Midbrain (tissue), 1 donor: ENCODE measurements at regions not wholly inside any gene's neighbourhood (a gene's known extent, or its start where the extent isn't known, plus 50 kb on each side); places are given as distances from the start of the nearest gene placed in this dataset.
"Not testable (repeated sequence)": the region's sequence is repeated elsewhere in the genome, so short reads cannot be mapped to it uniquely, and the experiment has no call there.

Source experiments
- DNase-seq: peaks from one replicate; lab custom pipeline; 2025; lab: John Stamatoyannopoulos, UW

DNA sequence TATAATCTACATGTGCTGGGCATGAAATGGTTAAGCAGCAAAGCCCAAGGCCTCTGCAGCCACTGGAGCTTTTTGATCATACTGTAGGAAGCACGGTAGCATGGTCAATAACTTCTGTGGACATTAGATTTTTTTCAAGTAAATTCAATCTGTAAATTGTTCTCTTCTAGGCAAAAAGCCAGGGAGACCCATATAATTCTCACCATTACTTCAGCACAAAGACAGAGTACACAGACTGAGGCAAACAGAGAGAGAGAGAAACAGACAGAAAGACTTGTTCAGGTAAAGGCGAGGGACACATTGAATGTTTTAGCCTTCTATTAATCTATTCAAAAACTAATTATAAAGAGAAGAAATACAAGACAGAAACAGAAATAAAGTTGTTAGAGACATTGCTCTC is 349.4 kb downstream of the RFC3 start:
- no peak for DNase-seq

DNA sequence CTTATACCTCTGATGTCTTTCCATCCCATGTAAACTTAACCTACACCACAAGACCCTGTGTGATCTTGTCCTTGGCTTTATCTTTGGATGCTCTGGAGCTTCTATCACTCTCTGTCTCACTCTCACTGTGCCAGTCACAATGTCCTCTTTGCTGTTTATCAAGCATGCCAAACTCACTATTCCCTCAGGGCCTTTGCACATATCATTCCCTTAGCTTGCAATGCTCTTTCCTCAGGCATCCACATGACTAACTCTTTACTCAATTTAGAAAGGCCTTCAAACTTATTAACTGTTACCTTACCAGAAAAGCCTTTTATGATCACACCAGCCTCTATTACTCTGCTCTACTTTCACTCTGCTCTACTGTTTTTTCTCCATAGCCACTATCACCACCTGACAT is 354.1 kb downstream of the RFC3 start:
- DNase-seq = no peak

DNA sequence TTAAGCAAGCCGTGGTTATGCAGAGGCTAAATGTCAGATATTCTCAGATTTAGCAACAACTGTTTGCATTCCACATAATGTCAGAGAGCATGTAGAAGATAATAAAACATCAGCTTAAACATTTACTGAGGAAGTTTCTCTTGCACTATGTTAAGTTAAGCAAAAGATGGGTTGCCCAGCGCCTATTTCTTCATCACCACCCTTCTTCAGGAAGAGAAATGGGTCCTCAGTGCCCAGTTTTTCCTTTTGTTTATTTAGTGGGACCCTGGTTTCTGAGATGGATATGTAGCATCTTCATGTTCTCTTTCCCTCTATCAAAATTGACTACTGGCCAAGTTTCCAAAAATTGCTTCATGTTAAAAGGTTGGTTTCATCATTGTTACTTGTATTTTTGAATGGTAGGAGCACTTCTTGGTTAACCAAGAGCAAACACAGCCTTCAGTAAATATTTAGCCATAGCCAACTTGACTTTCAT is 356.8 kb downstream of the RFC3 start:
- no peak for DNase-seq

DNA sequence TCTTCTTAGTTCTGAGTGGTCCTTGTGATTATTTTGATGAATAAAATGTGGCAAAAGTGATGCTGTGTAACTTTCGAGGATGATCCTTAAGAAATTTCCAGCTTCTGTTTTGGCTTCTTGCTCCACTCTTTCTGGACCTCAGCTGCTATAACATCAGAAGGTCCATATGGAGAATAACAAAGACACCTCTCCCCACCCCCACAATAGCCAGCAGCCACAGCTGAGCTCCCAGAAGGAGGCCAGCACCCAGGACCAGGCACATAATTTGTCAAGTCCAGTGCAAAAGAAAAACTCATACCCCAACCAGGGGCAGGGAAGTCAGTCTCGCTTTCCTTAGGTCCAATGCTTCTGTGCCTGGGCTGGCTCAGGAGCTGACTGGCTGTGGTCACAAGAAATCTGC is 357.6 kb downstream of the RFC3 start:
- DNase-seq = no peak

DNA sequence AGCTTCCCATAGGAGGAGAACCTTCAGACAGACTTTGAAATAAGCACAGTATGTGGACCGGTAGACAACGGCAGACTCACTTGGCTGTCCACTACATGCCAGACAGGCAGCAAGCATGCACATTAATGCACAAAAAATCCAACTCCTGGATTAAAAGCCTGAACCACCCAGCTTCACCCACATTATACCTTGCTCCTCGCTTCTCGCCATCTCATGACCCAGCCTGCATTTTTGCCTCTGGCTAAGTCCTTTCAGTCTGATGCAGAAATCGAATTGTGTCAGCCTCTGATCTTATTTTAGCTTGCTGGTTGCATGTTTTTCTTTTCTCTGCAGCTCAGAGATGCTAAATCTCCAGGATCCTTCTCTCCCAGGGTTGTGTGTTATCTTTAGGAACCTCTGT is 358.7 kb downstream of the RFC3 start:
- DNase-seq = no peak

DNA sequence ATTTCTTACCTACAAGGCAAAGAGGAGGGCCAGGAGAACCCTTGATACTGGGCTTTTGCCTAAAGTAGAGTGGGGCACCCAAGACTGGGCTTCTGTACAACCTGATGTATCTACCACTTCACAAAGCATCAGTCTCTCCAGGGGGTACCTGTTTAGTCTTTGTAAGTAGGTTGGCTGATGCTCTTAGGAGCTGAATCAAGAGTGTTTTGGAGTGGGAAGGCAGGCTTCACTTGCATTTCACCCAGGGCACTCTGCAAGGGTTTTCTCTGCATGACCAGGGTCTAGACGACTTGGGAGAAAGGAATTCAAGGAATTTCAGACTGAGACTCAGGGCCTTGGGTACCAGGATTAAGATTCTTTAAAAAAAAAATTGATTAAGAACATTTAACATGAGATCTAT is 361.5 kb downstream of the RFC3 start:
- DNase-seq = no peak

DNA sequence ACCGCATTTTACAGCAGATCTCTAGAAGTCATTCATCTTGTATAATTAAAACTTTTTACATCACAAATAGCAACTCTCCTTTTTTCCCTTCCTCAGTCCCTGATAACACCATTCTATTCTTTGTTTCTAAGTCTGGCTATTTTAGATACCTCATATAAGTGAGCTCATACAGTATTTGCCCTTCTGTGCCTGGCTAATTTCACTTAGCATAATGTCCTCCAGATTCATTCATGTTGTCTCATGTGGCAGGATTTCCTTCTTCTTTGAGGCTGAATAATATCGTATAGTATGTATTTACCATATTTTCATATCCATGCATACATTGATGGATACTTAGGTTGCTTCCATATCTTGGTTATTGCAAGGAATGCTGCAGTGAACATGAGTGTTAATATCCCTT is 362.0 kb downstream of the RFC3 start:
- DNase-seq = no peak

DNA sequence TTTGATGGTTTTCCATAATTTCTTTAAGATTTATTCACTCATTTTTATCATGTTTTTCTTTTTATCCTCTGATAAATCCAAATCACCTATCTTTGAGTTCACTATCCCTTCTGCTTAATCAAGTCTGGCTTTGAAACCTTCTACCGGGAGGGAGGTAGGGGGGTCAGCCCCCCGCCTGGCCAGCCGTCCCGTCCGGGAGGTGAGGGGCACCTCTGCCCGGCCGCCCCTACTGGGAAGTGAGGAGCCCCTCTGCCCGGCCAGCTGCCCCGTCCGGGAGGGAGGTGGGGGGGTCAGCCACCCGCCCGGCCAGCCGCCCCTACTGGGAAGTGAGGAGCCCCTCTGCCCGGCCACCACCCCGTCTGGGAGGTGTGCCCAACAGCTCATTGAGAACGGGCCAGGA is 363.3 kb downstream of the RFC3 start:
- not testable (repeated sequence) for DNase-seq

DNA sequence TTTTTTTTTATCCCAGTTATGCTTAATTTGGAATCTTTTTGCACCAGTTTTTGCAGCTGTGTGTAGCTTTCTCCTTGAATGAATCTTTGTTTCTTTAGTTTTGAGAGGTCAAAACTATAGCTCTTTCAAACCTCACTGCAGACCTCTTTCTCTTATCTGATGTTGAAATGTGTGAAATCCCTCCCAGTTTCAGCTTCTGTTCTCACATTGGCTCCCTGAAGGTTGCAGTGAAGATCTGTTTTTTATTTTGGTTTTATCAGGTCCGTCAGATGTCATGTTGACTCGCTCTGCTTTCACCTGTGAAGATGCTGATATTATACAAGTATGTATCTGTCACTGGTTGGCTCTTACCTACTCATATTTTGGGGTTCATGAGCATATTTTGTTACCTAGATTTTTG is 372.0 kb downstream of the RFC3 start:
- DNase-seq = no peak

DNA sequence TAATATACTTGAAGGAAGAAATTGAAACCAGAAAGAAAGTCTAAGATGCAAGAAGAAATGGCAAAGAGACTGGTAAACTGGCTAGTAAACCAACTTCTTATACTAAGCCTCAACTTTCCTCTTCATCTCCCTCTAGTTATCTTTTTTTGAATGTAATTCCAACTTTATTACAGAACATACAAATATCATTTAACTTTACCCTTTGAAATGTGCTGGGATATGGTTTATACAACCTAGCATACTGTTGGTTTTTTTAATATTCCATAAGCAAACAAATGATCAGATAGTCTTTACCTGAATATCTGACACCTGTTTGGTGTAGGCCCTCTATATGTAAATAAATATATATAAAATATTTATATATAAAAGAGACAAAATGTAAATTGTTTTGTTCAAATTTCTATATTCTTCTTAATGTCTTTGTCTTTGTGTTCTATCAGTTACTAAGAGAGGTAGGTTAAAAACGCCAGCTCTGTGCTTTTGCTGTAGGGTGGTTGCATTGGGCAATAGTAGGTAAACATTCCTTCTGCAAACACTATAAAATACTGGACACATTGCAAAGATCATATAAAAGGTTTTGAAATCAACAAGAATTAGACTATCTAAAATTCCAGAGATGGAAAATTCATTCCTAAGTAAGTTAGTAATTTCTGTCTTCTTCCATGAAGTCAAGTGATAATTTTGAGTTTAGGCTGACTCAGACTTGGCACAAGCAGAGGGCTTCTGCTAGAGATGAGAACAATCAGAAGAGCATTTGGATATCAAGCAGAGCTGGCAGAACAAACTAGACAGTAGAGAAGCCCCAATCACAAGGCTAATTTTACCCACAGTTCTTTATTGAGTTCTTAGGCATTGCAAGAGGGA is 383.3 kb downstream of the RFC3 start:
- DNase-seq = no peak

DNA sequence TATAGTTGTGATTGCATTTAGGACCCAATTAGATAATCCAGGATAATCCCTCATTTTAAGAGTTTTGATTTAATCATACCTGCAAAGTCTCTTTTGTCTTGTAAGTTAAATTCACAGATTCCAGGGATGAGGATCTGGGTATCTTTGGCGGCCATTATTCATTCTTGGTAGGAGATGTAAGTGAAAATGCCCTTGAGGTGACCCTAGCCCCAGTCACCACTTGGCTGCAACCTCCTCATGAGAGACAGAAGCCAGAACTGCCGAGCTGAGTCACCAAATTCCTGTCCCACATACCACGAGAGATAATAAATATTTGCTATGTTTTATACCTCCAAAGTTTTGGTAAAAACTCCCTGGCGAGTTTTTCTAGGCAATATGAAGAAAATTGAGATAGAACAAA is 389.4 kb downstream of the RFC3 start:
- no peak for DNase-seq

DNA sequence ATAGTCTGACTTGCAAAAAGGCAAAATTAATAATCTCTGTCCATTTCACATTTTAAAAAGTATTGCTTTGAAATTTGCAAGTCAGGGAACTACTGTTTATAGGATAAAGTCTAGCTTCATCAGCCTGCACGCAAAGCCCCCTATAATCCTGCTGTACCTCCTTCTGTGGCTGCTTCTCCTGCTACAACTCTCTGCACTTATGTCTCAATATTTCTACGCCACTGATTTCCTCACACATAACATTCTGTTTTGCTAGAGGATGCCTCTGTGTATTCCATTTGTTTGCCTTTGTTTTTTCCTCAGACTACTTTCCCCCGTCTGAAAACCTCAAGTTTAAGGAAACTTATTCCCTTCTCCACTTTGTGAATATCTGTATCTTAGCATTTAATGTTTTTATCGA is 389.9 kb downstream of the RFC3 start:
- no peak for DNase-seq

DNA sequence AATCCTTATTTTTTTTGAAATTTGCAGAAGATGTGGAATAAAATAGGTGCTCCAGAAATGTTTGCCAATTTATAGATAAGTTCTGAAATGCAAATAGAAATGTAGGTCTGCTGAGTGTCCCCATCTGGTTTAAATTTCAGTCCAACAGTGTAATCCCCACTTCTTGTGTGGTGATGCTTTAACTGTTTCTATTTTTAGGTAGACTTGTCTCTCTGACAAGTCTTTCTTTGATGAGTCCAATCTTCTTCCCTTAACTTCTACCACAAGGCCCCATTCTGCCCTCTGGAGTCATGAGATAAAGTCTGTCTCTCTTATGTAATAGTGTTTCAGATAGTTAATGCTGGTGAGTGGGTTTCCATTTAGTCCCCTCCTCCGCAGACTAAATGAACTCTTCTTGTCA is 390.4 kb downstream of the RFC3 start:
- no peak for DNase-seq

DNA sequence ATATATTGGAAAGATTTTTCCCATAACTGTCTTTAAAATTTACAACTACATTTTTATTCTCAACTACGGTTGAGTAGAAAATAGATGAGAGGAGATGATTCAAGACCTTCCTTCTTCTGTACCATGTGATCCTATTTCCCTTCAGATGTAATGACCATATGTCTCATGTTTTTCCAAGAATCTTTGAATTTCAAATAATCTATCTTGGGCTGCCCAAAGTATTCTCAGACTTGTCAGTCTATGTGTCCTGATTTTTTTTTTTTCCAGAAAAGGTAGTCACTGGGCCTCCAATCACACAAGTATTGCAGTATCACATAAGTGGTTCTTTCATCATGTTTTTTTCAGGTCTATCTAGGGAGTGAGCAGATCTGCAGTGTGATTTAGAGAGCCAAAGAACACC is 392.4 kb downstream of the RFC3 start:
- DNase-seq = no peak

DNA sequence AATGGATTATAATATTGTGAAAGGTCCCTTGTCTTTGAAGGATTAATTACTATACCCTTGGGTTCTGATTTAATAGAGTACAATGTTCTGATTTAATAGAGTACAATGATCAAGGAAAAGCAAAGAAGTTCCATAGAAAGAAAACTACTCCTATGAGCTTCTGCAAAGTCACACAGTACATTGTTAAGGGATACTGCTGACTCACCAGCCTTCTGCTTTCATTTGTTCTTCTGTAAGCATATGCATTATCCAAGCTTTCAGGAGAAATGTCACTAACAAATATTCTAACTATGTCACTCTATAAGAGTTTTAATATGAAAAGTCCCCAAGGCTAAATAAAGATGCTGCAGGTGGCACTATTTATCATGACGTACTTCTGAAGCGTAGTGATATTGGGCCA is 396.7 kb downstream of the RFC3 start:
- DNase-seq = no peak

DNA sequence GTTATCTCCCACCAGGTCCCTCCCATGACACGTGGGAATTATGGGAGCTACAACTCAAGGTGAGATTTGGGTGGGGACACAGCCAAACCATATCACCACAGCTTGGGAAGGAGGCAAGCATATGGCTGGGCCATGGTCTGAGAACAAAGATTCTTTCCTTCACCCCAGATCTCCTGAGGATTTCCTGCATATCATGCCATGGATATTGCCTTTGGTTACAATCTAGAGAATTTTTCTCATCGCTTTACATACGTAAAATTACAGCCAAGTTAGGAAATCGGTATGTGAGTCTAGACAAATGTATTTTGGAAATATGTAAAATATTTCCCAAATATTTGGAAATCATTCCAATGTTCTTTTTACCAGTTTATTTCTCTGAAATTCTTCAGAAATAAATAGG is 398.3 kb downstream of the RFC3 start:
- DNase-seq = no peak

DNA sequence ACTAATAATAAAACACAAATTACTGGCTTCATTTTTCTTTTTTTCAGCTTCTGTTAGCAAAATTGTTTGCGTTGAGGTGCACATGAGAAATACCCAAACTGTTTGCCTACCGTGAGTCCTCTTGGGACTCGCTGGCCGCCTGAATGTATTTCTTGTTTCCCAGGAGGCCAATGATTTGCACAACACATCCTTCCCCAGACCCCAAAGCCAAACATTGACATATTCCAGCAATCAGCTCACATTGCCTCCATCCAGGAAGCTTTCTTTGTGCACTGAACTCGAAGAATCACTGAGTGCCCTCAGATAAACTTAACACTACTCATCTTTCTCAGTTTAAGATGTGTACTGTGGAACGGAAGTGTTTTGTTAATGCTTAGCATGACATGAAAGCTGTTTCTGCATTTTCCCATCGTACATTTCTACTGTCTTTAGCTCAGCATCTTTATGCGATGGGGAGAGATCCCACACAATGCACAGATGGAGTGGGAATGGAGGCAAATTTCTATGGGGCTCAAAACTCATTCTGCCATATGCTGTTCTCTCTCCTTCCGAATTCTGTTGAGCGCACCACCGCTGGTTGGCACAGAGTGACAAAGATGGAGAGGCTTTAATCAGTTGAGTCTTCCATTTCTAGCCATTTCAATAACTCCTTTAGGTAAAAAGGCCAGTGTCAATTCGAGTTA is 399.5 kb downstream of the RFC3 start:
- no peak for DNase-seq

DNA sequence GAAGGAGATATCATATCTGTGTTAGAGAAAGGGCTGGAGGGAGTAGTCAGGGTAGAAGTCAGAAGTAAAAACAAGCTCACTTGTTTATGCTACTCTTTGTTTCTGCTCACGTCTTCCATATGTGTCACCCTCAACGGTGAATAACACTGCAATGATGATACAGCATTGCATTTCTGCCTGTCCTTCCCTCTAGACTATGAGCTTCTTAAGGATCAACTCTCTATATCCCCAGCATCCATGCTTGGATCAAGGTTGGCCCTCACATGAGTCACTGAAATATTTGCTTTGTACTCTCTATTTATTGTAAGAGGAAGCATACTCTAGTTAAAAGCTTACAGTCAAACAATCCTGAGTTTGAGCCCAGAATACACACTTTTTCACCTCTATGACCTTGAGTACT is 406.0 kb downstream of the RFC3 start:
- DNase-seq = no peak

DNA sequence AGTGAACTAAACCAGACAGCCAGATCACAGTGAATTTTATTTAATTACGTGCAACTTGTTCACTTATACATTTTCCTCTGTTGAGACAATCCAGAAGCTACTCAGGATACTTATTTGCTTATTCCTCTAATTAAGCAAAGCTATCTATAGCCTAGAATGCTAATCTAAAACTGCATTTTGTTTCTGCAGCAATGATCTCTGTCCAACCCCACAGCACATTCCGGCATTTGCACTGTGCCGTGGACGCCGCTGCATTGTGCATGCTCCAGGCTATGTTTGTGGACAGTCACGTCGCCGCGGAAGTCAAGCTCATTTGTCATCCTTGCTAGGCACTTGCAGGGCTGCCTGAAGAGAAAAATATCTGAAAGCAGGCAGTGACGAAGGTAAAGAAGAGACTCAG is 406.9 kb downstream of the RFC3 start:
- DNase-seq = no peak

DNA sequence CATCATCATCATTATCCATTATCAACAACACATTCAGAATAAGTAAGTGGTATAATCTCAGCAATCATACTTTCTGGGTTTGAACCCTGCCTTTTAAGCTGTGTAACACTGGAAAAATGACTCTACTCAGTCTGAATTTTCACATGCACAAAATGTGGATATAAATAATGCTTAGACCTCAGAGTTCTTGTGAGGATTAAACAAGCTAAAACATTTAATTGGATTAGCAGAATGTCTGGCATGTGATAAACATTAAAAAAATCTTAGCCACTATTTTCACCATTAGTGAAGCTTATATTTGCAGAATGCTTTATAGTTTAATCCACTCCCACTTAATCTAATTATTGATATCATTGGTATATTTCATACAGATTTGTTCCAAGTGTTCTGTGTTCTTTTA is 412.3 kb downstream of the RFC3 start:
- no peak for DNase-seq

DNA sequence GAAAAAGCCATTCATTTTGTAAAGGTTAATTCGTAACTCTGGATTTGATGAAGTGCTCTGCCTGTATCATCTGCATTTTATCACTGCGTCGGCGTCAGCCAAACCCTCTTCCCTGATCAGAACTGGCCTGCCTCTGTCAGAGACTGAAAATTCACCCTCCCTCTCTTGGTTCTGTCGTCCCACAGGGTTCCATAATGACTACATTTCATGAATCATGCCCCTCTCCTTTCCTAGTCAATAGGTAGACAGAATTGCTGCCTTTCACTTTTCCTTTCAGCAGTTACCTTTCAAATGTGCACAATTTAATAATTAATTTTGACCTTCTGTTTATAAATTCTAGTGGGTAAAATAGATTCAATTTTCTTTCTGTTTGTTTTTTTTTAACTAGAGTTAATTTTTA is 423.4 kb downstream of the RFC3 start:
- DNase-seq = no peak

DNA sequence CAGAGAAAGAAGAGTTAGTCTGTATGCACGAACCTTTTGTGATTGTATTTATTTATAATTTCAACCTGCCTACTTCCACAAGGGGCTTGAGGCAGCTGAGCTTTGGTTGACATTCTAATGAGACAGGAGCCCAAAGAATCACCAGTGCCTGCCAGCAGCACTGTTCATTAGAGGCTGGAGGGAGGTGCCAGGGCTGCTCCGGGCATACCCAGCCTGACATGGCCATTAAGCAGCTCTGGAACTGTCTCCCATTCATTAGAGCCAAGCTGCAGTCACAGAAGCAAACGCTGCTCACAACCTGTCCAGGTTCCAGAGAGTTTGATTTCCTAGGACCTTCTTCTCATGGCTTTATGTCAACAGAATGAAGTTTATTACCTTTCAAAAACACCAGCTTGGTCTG is 425.5 kb downstream of the RFC3 start:
- DNase-seq = no peak

DNA sequence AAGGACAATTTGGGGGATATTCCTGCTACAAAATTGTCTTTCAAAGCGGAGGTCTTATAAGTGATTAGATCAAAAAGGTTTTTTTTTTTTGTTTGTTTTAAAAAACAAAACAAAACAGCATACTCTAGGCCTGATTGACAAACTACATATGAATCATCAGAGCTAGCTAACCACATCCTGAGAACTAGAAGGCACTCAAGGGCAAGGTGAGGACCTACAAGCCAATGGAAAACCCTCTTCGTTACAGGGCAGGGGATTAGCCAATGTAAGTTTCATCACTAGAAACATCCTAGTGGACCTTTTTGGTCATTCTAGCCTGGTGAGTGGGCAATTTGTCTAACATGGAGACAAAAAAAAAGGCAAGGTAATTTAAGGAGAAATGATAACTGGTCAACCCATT is 428.6 kb downstream of the RFC3 start:
- no peak for DNase-seq

DNA sequence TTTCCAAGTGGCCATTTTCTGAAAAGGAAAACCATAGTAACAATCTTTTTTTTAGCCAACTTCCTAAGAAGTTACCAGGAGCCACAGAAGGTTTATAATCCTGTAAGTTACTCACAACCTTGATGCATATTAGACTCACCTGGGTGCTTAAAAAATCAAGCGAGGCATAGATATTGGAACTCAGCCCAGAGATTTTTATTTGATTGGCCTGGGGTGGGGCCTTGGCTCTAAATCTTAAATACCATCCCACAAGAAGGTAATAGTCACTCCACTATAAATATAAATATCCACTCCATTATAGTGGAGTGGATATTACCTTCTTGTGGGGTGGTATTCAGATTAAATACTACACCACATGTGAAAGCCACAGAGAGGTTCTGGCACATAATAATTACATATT is 429.6 kb downstream of the RFC3 start:
- DNase-seq = no peak
